SK-N-SH treated with all-trans-retinoic acid at 6 μM for 48 hours (cell line): ENCODE measurements at regions not wholly inside any gene's neighbourhood (a gene's known extent, or its start where the extent isn't known, plus 50 kb on each side); places are given as distances from the start of the nearest gene placed in this dataset.

ENCODE experiments used
- ATAC-seq: fragments of 200-7000 bp; cut with Tn5 transposase; 3 replicates; pipeline ENCODE4 v1.9.1; 2020; ENCODE audit warnings: mild to moderate bottlenecking, moderate library complexity
- ARNTL ChIP-seq: fragments of 450-650 bp; formaldehyde crosslinking; IDR thresholded peaks from 2 replicates; pipeline ENCODE4 v1.5.0; 2020; ENCODE audit warnings: low read depth, mild to moderate bottlenecking, moderate library complexity, borderline replicate concordance
- BACH2 ChIP-seq: fragments of 250-450 bp; sonication (Bioruptor Pico); IDR thresholded peaks from 2 replicates; pipeline ENCODE4 v1.9.0; 2021; ENCODE audit warnings: mild to moderate bottlenecking, borderline replicate concordance
- CSDC2 ChIP-seq: fragments of 250-450 bp; sonication (Bioruptor Pico); IDR thresholded peaks from 2 replicates; pipeline ENCODE4 v1.5.0; 2020; ENCODE audit warnings: mild to moderate bottlenecking, moderate library complexity
- ESRRG ChIP-seq: fragments of 250-450 bp; sonication (Bioruptor Pico); IDR thresholded peaks from 2 replicates; pipeline ENCODE4 v1.6.1; 2021; ENCODE audit warnings: mild to moderate bottlenecking
- GLIS3 ChIP-seq: fragments of 250-450 bp; sonication (Bioruptor Pico); IDR thresholded peaks from 2 replicates; pipeline ENCODE4 v1.5.0; 2020; ENCODE audit warnings: mild to moderate bottlenecking, moderate library complexity
- ISL1 ChIP-seq: fragments of 250-450 bp; sonication (Bioruptor Pico); IDR thresholded peaks from 2 replicates; pipeline ENCODE4 v2.1.2; 2022; ENCODE audit warnings: mild to moderate bottlenecking, moderate library complexity
- OSR1 ChIP-seq: fragments of 250-450 bp; sonication (Bioruptor Pico); IDR thresholded peaks from 2 replicates; pipeline ENCODE4 v1.8.0; 2022; ENCODE audit warnings: moderate library complexity, mild to moderate bottlenecking, inconsistent platforms
- PPARA ChIP-seq: fragments of 250-450 bp; sonication (Bioruptor Pico); IDR thresholded peaks from 2 replicates; pipeline ENCODE4 v1.5.0; 2020; ENCODE audit warnings: mild to moderate bottlenecking, borderline replicate concordance
- RARB ChIP-seq: fragments of 250-450 bp; sonication (Bioruptor Pico); IDR thresholded peaks from 2 replicates; pipeline ENCODE4 v1.8.0; 2021; ENCODE audit warnings: mild to moderate bottlenecking, moderate library complexity
- SNAI2 ChIP-seq: fragments of 250-450 bp; sonication (Bioruptor Pico); IDR thresholded peaks from 2 replicates; pipeline ENCODE4 v1.5.0; 2020; ENCODE audit warnings: mild to moderate bottlenecking, moderate library complexity
- TCF4 ChIP-seq: fragments of 250-450 bp; sonication (Bioruptor Pico); IDR thresholded peaks from 2 replicates; pipeline ENCODE4 v1.8.0; 2021; ENCODE audit warnings: mild to moderate bottlenecking, moderate library complexity, borderline replicate concordance
- TOX ChIP-seq: fragments of 250-450 bp; sonication (Bioruptor Pico); IDR thresholded peaks from 2 replicates; pipeline ENCODE4 v1.8.0; 2021; ENCODE audit warnings: mild to moderate bottlenecking, moderate library complexity, borderline replicate concordance
- TSHZ2 ChIP-seq: fragments of 250-450 bp; sonication (Bioruptor Pico); IDR thresholded peaks from 2 replicates; pipeline ENCODE4 v1.5.0; 2020; ENCODE audit warnings: mild to moderate bottlenecking, moderate library complexity
- ZFP3 ChIP-seq: fragments of 250-450 bp; sonication (Bioruptor Pico); IDR thresholded peaks from 2 replicates; pipeline ENCODE4 v1.5.0; 2020; ENCODE audit warnings: mild to moderate bottlenecking, moderate library complexity
- ZFP30 ChIP-seq: fragments of 450-650 bp; formaldehyde crosslinking; IDR thresholded peaks from 2 replicates; pipeline ENCODE4 v1.5.0; 2022; ENCODE audit warnings: mild to moderate bottlenecking, moderate library complexity
- ZNF565 ChIP-seq: fragments of 450-650 bp; formaldehyde crosslinking; conservative IDR thresholded peaks from 2 replicates; pipeline ENCODE4 v1.5.0; 2020; ENCODE audit warnings: low read depth, mild to moderate bottlenecking, moderate library complexity
- ZNF70 ChIP-seq: fragments of 450-650 bp; formaldehyde crosslinking; IDR thresholded peaks from 2 replicates; pipeline ENCODE4 v1.5.0; 2020; ENCODE audit warnings: mild to moderate bottlenecking, moderate library complexity
- ZNF8 ChIP-seq: fragments of 450-650 bp; formaldehyde crosslinking; IDR thresholded peaks from 2 replicates; pipeline ENCODE4 v1.5.0; 2020; ENCODE audit warnings: mild to moderate bottlenecking, moderate library complexity
- TF ChIP-seq, protein P1 (sequence below): fragments of 250-450 bp; sonication (Bioruptor Pico); IDR thresholded peaks from 2 replicates; pipeline ENCODE4 v1.5.1; 2021; ENCODE audit warnings: mild to moderate bottlenecking, moderate library complexity
- TF ChIP-seq, protein P2 (sequence below): fragments of 250-450 bp; sonication (Bioruptor Pico); IDR thresholded peaks from 2 replicates; pipeline ENCODE4 v1.8.0; 2020; ENCODE audit warnings: mild to moderate bottlenecking, moderate library complexity, borderline replicate concordance
- TF ChIP-seq, protein P3 (sequence below): fragments of 250-450 bp; sonication (Bioruptor Pico); IDR thresholded peaks from 2 replicates; pipeline ENCODE4 v1.5.1; 2020; ENCODE audit warnings: low read depth, mild to moderate bottlenecking, moderate library complexity
- TF ChIP-seq, protein P4 (sequence below): fragments of 250-450 bp; sonication (Bioruptor Pico); IDR thresholded peaks from 2 replicates; pipeline ENCODE4 v1.8.0; 2021; ENCODE audit warnings: low read depth, mild to moderate bottlenecking, moderate library complexity, borderline replicate concordance

- TF ChIP-seq ISL1 (CRISPR knock-in tag) (no peak), ARNTL (CRISPR knock-in tag) (no peak), ZFP30 (no peak), ZNF8 (no peak), ZNF70 (CRISPR knock-in tag) (no peak), TCF4 (CRISPR knock-in tag) (no peak), ZFP3 (CRISPR knock-in tag) (no peak), ESRRG (CRISPR knock-in tag) (no peak), OSR1 (no peak), GLIS3 (CRISPR knock-in tag) (no peak), PPARA (CRISPR knock-in tag) (no peak), TOX (CRISPR knock-in tag) (no peak), ZNF565 (CRISPR knock-in tag) (no peak), SNAI2 (no peak)
- TF ChIP-seq, protein P1, sequence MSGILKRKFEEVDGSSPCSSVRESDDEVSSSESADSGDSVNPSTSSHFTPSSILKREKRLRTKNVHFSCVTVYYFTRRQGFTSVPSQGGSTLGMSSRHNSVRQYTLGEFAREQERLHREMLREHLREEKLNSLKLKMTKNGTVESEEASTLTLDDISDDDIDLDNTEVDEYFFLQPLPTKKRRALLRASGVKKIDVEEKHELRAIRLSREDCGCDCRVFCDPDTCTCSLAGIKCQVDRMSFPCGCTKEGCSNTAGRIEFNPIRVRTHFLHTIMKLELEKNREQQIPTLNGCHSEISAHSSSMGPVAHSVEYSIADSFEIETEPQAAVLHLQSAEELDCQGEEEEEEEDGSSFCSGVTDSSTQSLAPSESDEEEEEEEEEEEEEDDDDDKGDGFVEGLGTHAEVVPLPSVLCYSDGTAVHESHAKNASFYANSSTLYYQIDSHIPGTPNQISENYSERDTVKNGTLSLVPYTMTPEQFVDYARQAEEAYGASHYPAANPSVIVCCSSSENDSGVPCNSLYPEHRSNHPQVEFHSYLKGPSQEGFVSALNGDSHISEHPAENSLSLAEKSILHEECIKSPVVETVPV (CRISPR knock-in tag), result no peak
- TF ChIP-seq, protein P2, sequence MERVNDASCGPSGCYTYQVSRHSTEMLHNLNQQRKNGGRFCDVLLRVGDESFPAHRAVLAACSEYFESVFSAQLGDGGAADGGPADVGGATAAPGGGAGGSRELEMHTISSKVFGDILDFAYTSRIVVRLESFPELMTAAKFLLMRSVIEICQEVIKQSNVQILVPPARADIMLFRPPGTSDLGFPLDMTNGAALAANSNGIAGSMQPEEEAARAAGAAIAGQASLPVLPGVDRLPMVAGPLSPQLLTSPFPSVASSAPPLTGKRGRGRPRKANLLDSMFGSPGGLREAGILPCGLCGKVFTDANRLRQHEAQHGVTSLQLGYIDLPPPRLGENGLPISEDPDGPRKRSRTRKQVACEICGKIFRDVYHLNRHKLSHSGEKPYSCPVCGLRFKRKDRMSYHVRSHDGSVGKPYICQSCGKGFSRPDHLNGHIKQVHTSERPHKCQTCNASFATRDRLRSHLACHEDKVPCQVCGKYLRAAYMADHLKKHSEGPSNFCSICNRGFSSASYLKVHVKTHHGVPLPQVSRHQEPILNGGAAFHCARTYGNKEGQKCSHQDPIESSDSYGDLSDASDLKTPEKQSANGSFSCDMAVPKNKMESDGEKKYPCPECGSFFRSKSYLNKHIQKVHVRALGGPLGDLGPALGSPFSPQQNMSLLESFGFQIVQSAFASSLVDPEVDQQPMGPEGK (CRISPR knock-in tag), result no peak
- TF ChIP-seq, protein P3, sequence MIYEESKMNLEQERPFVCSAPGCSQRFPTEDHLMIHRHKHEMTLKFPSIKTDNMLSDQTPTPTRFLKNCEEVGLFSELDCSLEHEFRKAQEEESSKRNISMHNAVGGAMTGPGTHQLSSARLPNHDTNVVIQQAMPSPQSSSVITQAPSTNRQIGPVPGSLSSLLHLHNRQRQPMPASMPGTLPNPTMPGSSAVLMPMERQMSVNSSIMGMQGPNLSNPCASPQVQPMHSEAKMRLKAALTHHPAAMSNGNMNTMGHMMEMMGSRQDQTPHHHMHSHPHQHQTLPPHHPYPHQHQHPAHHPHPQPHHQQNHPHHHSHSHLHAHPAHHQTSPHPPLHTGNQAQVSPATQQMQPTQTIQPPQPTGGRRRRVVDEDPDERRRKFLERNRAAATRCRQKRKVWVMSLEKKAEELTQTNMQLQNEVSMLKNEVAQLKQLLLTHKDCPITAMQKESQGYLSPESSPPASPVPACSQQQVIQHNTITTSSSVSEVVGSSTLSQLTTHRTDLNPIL (CRISPR knock-in tag), result no peak
- no peak for ATAC-seq
Measured at GRCh38 chr2:33929467-33929866, 330.4 kb upstream of the FAM98A start.

- no peak for ATAC-seq
- TF ChIP-seq CSDC2 (CRISPR knock-in tag), result no peak
- TF ChIP-seq RARB, result no peak
- TF ChIP-seq SNAI2, result no peak
- TF ChIP-seq, protein P4, sequence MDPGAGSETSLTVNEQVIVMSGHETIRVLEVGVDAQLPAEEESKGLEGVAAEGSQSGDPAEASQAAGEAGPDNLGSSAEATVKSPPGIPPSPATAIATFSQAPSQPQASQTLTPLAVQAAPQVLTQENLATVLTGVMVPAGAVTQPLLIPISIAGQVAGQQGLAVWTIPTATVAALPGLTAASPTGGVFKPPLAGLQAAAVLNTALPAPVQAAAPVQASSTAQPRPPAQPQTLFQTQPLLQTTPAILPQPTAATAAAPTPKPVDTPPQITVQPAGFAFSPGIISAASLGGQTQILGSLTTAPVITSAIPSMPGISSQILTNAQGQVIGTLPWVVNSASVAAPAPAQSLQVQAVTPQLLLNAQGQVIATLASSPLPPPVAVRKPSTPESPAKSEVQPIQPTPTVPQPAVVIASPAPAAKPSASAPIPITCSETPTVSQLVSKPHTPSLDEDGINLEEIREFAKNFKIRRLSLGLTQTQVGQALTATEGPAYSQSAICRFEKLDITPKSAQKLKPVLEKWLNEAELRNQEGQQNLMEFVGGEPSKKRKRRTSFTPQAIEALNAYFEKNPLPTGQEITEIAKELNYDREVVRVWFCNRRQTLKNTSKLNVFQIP (CRISPR knock-in tag), result no peak
- no peak for TF ChIP-seq TCF4 (CRISPR knock-in tag)
- no peak for TF ChIP-seq PPARA (CRISPR knock-in tag)
- TF ChIP-seq ZNF70 (CRISPR knock-in tag), result no peak
Measured at GRCh38 chr2:33927756-33928155, 328.7 kb upstream of the FAM98A start.

DNA sequence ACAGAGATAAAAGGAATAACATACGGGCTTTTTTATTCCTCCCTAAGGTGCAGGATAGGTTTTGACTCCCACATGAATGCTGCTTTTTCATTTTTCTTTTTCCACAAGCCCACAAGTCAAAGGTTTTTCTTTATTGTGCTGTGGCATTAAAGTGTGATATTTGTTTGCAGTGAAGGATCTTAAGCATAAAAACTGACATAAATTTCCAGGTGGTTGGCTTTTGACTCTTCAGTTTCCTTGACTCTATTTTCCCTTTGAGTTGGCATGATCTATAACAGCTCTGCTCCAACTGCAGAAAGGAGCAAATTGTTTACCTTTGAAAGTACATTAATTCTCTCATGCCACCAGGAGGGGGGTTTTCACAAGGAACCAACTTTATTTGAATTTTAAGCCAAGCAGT lies 326.2 kb upstream of the FAM98A start:
- no peak for ATAC-seq
- TF ChIP-seq SNAI2 (no peak), PPARA (CRISPR knock-in tag) (no peak), ZNF8 (no peak), ZFP3 (CRISPR knock-in tag) (no peak), BACH2 (CRISPR knock-in tag) (no peak), CSDC2 (CRISPR knock-in tag) (no peak), TSHZ2 (no peak), RARB (no peak), TCF4 (CRISPR knock-in tag) (no peak), ISL1 (CRISPR knock-in tag) (no peak), ZFP30 (no peak)
- TF ChIP-seq, protein P2 (CRISPR knock-in tag), result no peak
- TF ChIP-seq, protein P1 (CRISPR knock-in tag), result no peak
- TF ChIP-seq, protein P3 (CRISPR knock-in tag), result no peak
